PC-9 (cell line): ENCODE measurements at regions not wholly inside any gene's neighbourhood (a gene's known extent, or its start where the extent isn't known, plus 50 kb on each side); places are given as distances from the start of the nearest gene placed in this dataset.

ENCODE experiments used
- BruUV-seq: library from RNA; stranded (reverse); fragments of 400-500 nt; replicated peaks from 2 replicates; lab custom pipeline; 2021; lab: Mats Ljungman, UMichigan
- CTCF ChIA-PET: fragments of 300-600 bp; sonication (Branson Sonifier 250); formaldehyde crosslinking; loops from one replicate; lab custom pipeline; 2022; ENCODE audit warnings: antibody characterized with exemption; lab: Charles Lee
- POLR2A ChIA-PET: fragments of 300-600 bp; sonication (Branson Sonifier 250); formaldehyde crosslinking; loops from one replicate; lab custom pipeline; 2022; ENCODE audit warnings: antibody characterized with exemption; ENCODE audit not compliant: unreplicated experiment; lab: Charles Lee
- DNase-seq, 2 experiments: peaks; one replicate each; pipeline versions ENCODE4 v3.0.0 to v3.0.0-alpha.2; 2015 to 2022; ENCODE audit warnings: mixed read lengths in 1 of 2
- H2AFZ ChIP-seq: fragments of 200-600 bp; sonication (generic); 2 replicates; pipeline ENCODE4 v1.8.1; 2017; ENCODE audit warnings: antibody characterized with exemption
- H3F3A ChIP-seq: fragments of 200-600 bp; sonication (generic); 2 replicates; pipeline ENCODE4 v1.8.1; 2017; ENCODE audit warnings: antibody characterized with exemption, mild to moderate bottlenecking, low read depth; ENCODE audit not compliant: insufficient read depth
- H3K27ac ChIP-seq: fragments of 200-600 bp; sonication (generic); 2 replicates; pipeline ENCODE4 v1.6.1; 2016; ENCODE audit warnings: mixed run types
- H3K27me3 ChIP-seq: fragments of 200-600 bp; sonication (generic); 2 replicates; pipeline ENCODE4 v1.6.1; 2016; ENCODE audit warnings: low read depth, mixed run types; ENCODE audit not compliant: insufficient read depth
- H3K36me3 ChIP-seq: fragments of 200-600 bp; sonication (generic); 2 replicates; pipeline ENCODE4 v1.6.1; 2016; ENCODE audit warnings: low read depth, mixed run types
- H3K4me1 ChIP-seq: fragments of 200-600 bp; sonication (generic); replicated peaks from 2 replicates; pipeline ENCODE4 v1.6.1; 2016; ENCODE audit warnings: mixed run types; ENCODE audit not compliant: insufficient read depth
- H3K4me2 ChIP-seq: fragments of 200-600 bp; sonication (generic); 2 replicates; pipeline ENCODE4 v1.6.1; 2017; ENCODE audit warnings: mixed run types
- H3K4me3 ChIP-seq: fragments of 200-600 bp; sonication (generic); 2 replicates; pipeline ENCODE4 v1.6.1; 2016; ENCODE audit warnings: mixed run types
- H3K79me2 ChIP-seq: fragments of 200-600 bp; sonication (generic); 2 replicates; pipeline ENCODE4 v1.6.1; 2017; ENCODE audit warnings: low read depth, mixed run types
- H3K9me2 ChIP-seq: fragments of 200-600 bp; sonication (generic); 2 replicates; pipeline ENCODE4 v1.8.1; 2017; ENCODE audit warnings: mild to moderate bottlenecking; ENCODE audit not compliant: insufficient read depth
- H3K9me3 ChIP-seq: fragments of 200-600 bp; sonication (generic); 2 replicates; pipeline ENCODE4 v1.8.1; 2016; ENCODE audit warnings: low read depth; ENCODE audit not compliant: insufficient read depth
- H4K20me1 ChIP-seq: fragments of 200-600 bp; sonication (generic); 2 replicates; pipeline ENCODE4 v1.8.1; 2017; ENCODE audit not compliant: insufficient read depth
- CTCF ChIP-seq: fragments of 200-600 bp; sonication (generic); conservative IDR thresholded peaks from 2 replicates; pipeline ENCODE4 v1.6.1; 2017; ENCODE audit warnings: mixed run types, antibody characterized with exemption, mild to moderate bottlenecking, moderate library complexity
- EZH2 ChIP-seq: fragments of 200-600 bp; sonication (generic); IDR thresholded peaks from 2 replicates; pipeline ENCODE4 v1.8.0; 2017; ENCODE audit warnings: antibody characterized with exemption, low read depth
- intact Hi-C: fragments of 100-400 bp; cut with micrococcal nuclease; formaldehyde crosslinking; loops from one replicate; pipeline ENCODE4 v1.10.0; 2022; ENCODE audit not compliant: unreplicated experiment

GRCh38 chr1:30089024-30089430 is 634.4 kb downstream of the MATN1 start:
- Histone ChIP-seq H3K36me3 (no peaks in the 10 kb centered on the region), H3K4me2 (no peak overlapping the region), H3K79me2 (no peaks in the 10 kb centered on the region), H3K4me1 (peaks cover 7% of the 10 kb centered on the region), H3K9me3 (no peaks in the 10 kb centered on the region), H3F3A (no peaks in the 10 kb centered on the region), H3K27me3 (no peaks in the 10 kb centered on the region), H3K4me3 (no peak overlapping the region), H2AFZ (no peak overlapping the region), H3K27ac (no peak overlapping the region), H3K9me2 (no peaks in the 10 kb centered on the region), H4K20me1 (no peaks in the 10 kb centered on the region)
- TF ChIP-seq EZH2, result no peak
- TF ChIP-seq CTCF, result no peak
- intact Hi-C loops, result loop anchor here (10.0 kb wide), 3 partner anchors 114 to 574 kb away; no protein-coding TSS in a partner anchor
- ChIA-PET POLR2A (no interaction called here), CTCF (no interaction called here)
- no TSS peak for BruUV-seq
- no peak for DNase-seq

- peaks cover 11% of the 10 kb centered on the region for H3K4me1 ChIP-seq
- no peaks in the 10 kb centered on the region for H3K9me3 ChIP-seq
- H3F3A ChIP-seq, result no peaks in the 10 kb centered on the region
- H2AFZ ChIP-seq, result no peak overlapping the region
- H3K9me2 ChIP-seq, result no peaks in the 10 kb centered on the region
- H3K27ac ChIP-seq, result no peak overlapping the region
- ChIA-PET CTCF (no interaction called here), POLR2A (no interaction called here)
- no peaks in the 10 kb centered on the region for H3K36me3 ChIP-seq
- no TSS peak for BruUV-seq
- no peak overlapping the region for H3K4me2 ChIP-seq
- H3K27me3 ChIP-seq, result no peaks in the 10 kb centered on the region
- H3K4me3 ChIP-seq, result no peak overlapping the region
- no peaks in the 10 kb centered on the region for H4K20me1 ChIP-seq
- H3K79me2 ChIP-seq, result no peaks in the 10 kb centered on the region
- no peak for DNase-seq
- TF ChIP-seq EZH2, result no peak
- TF ChIP-seq CTCF, result no peak
- intact Hi-C loops, result loop anchor here (10.0 kb wide), 3 partner anchors 114 to 574 kb away; no protein-coding TSS in a partner anchor
These were observed 634.8 kb downstream of the MATN1 start for GRCh38 chr1:30088594-30088993.

- ChIA-PET POLR2A (no interaction called here), CTCF (no interaction called here)
- intact Hi-C loops, result loop anchor here (10.0 kb wide), 3 partner anchors 113 to 573 kb away; no protein-coding TSS in a partner anchor
- H4K20me1 ChIP-seq, result no peaks in the 10 kb centered on the region
- TF ChIP-seq CTCF (no peak; the same call in 1 of the 2 replicates), EZH2 (no peak)
- H3K4me2 ChIP-seq, result no peak overlapping the region
- H2AFZ ChIP-seq, result no peak overlapping the region
- peak in 1 of 2 experiments; percentile 6 for DNase-seq
- H3K4me1 ChIP-seq, result peaks cover 14% of the 10 kb centered on the region
- H3K9me3 ChIP-seq, result no peaks in the 10 kb centered on the region
- H3K79me2 ChIP-seq, result no peaks in the 10 kb centered on the region
- H3K9me2 ChIP-seq, result no peaks in the 10 kb centered on the region
- H3K36me3 ChIP-seq, result no peaks in the 10 kb centered on the region
- no peak overlapping the region for H3K27ac ChIP-seq
- no TSS peak for BruUV-seq
- H3K4me3 ChIP-seq, result no peak overlapping the region
- no peaks in the 10 kb centered on the region for H3K27me3 ChIP-seq
- H3F3A ChIP-seq, result no peaks in the 10 kb centered on the region
These were observed 635.9 kb downstream of the MATN1 start for GRCh38 chr1:30087465-30087864.
